HEK293T (cell line): ENCODE measurements at regions not wholly inside any gene's neighbourhood (a gene's known extent, or its start where the extent isn't known, plus 50 kb on each side); places are given as distances from the start of the nearest gene placed in this dataset.

ENCODE experiments used
- CTCF ChIA-PET: fragments of 350-600 bp; formaldehyde crosslinking; extraction: SDS; loops from one replicate; lab custom pipeline; 2021; ENCODE audit warnings: antibody characterized with exemption, inconsistent platforms; lab: Yijun Ruan, JAX
- POLR2A ChIA-PET: fragments of 350-600 bp; formaldehyde crosslinking; extraction: SDS; loops from one replicate; lab custom pipeline; 2020; ENCODE audit warnings: antibody characterized with exemption, inconsistent platforms; lab: Yijun Ruan, JAX
- DNase-seq: peaks from one replicate; pipeline ENCODE4 v3.0.0; 2012; ENCODE audit warnings: mixed read lengths; ENCODE audit errors: extremely low spot score
- ARNT ChIP-seq: fragments of 450-650 bp; IDR thresholded peaks from 2 replicates; pipeline ENCODE4 v1.6.1; 2017; ENCODE audit warnings: mild to moderate bottlenecking
- BHLHE40 ChIP-seq: fragments of 450-650 bp; IDR thresholded peaks from 2 replicates; pipeline ENCODE4 v1.6.1; 2016; ENCODE audit warnings: mild to moderate bottlenecking, moderate library complexity, borderline replicate concordance
- CTBP1 ChIP-seq: fragments of 450-650 bp; IDR thresholded peaks from 2 replicates; pipeline ENCODE4 v1.6.1; 2016; ENCODE audit warnings: borderline replicate concordance
- ELF4 ChIP-seq: fragments of 450-650 bp; IDR thresholded peaks from 2 replicates; pipeline ENCODE4 v1.6.1; 2017; ENCODE audit warnings: antibody characterized with exemption
- FOXA1 ChIP-seq: fragments of 450-650 bp; IDR thresholded peaks from 2 replicates; pipeline ENCODE4 v1.6.1; 2016; ENCODE audit warnings: mild to moderate bottlenecking
- FOXK2 ChIP-seq: fragments of 450-650 bp; IDR thresholded peaks from 2 replicates; pipeline ENCODE4 v1.6.1; 2016; ENCODE audit warnings: mild to moderate bottlenecking
- FOXM1 ChIP-seq: fragments of 450-650 bp; IDR thresholded peaks from 2 replicates; pipeline ENCODE4 v1.6.1; 2017; ENCODE audit warnings: mild to moderate bottlenecking, borderline replicate concordance
- HDGF ChIP-seq: fragments of 450-650 bp; IDR thresholded peaks from 2 replicates; pipeline ENCODE4 v1.6.1; 2017; ENCODE audit warnings: antibody characterized with exemption, borderline replicate concordance
- L3MBTL2 ChIP-seq: fragments of 450-650 bp; conservative IDR thresholded peaks from 2 replicates; pipeline ENCODE4 v1.6.1; 2016; ENCODE audit warnings: mild to moderate bottlenecking
- LEF1 ChIP-seq: fragments of 450-650 bp; IDR thresholded peaks from 2 replicates; pipeline ENCODE4 v1.6.1; 2017; ENCODE audit warnings: mild to moderate bottlenecking, borderline replicate concordance
- NFRKB ChIP-seq: fragments of 450-650 bp; IDR thresholded peaks from 2 replicates; pipeline ENCODE4 v1.6.1; 2016; ENCODE audit warnings: mild to moderate bottlenecking, moderate library complexity
- SP1 ChIP-seq: fragments of 450-650 bp; IDR thresholded peaks from 2 replicates; pipeline ENCODE4 v1.6.1; 2017
- SUZ12 ChIP-seq: fragments of 450-650 bp; IDR thresholded peaks from 2 replicates; pipeline ENCODE4 v1.6.1; 2016; ENCODE audit warnings: mild to moderate bottlenecking
- TARDBP ChIP-seq: fragments of 450-650 bp; IDR thresholded peaks from 2 replicates; pipeline ENCODE4 v1.6.1; 2016
- ZNF384 ChIP-seq: fragments of 450-650 bp; IDR thresholded peaks from 2 replicates; pipeline ENCODE4 v1.6.1; 2016
- TF ChIP-seq, protein P1 (sequence below): fragments of 450-650 bp; IDR thresholded peaks from 2 replicates; pipeline ENCODE4 v1.6.1; 2016

DNA sequence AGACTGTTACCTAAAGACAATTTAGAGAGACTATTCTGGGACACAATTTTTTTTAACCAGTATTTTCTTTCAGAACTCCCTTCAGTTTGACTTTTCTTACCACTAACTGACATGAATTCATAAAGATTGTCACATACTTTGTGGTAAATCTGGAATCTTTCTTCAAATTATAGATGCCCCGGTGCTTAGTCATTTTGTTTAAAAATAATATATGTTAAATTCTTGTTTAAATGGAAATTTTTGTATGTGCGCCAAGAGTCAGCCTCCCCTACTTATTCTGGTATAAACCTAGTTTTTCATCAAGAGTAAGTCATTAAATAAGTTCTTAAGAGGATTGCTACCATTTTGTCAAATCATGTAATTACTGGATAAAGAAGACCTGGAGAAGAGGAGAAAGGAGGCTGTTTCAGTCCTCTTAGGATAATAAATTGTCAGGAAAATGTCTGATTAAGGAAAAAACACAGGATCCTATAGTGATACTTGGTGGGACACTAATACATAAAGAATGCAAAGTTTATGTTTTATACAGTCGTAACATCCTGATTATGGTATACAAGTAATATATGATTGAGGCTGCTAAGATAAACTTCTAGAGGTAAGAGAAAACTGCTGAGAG lies 424.4 kb downstream of the PMP22 start:
- POLR2A ChIA-PET, result no interaction called here
- CTCF ChIA-PET, result no interaction called here
- DNase-seq, result no peak
- no peak for TF ChIP-seq NFRKB
- TF ChIP-seq FOXK2, result no peak
- TF ChIP-seq ZNF384, result no peak
- no peak for TF ChIP-seq CTBP1
- TF ChIP-seq TARDBP, result no peak
- TF ChIP-seq HDGF, result no peak
- TF ChIP-seq ELF4, result no peak
- no peak for TF ChIP-seq FOXM1
- TF ChIP-seq BHLHE40, result no peak
- no peak for TF ChIP-seq SP1

DNA sequence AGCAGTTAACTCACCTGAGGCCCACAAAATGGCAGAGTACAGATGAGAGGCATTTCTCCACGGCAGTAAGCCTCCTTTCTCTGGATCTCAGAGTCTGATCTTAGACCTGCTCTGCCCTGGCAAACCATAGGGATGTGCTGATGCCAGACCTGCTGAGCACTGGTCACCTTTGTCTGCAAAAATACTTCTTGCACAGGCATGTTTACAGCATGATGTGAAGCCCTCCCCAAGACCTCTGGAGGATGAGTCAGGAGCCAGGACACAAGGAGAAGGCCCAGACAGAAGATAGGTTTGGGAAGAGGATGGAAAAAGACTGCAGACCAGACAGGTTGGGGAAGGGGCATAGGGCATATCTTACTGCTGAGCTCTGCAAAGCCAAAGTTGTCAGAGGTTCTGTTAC lies 426.6 kb downstream of the PMP22 start:
- ChIA-PET POLR2A (no interaction called here), CTCF (no interaction called here)
- no peak for DNase-seq
- TF ChIP-seq CTBP1, result no peak
- TF ChIP-seq NFRKB, result no peak
- TF ChIP-seq BHLHE40, result no peak
- TF ChIP-seq, protein P1, sequence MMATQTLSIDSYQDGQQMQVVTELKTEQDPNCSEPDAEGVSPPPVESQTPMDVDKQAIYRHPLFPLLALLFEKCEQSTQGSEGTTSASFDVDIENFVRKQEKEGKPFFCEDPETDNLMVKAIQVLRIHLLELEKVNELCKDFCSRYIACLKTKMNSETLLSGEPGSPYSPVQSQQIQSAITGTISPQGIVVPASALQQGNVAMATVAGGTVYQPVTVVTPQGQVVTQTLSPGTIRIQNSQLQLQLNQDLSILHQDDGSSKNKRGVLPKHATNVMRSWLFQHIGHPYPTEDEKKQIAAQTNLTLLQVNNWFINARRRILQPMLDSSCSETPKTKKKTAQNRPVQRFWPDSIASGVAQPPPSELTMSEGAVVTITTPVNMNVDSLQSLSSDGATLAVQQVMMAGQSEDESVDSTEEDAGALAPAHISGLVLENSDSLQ, result no peak
- no peak for TF ChIP-seq ELF4
- no peak for TF ChIP-seq FOXK2
- no peak for TF ChIP-seq ZNF384
- TF ChIP-seq FOXA1, result no peak
- TF ChIP-seq SP1, result no peak
- TF ChIP-seq TARDBP, result no peak
- TF ChIP-seq HDGF, result no peak
- no peak for TF ChIP-seq ARNT
- no peak for TF ChIP-seq LEF1
- no peak for TF ChIP-seq L3MBTL2
- TF ChIP-seq SUZ12, result no peak

- no peak for DNase-seq
- POLR2A ChIA-PET, result no interaction called here
- CTCF ChIA-PET, result no interaction called here
- TF ChIP-seq NFRKB (no peak), L3MBTL2 (no peak), FOXK2 (no peak), SUZ12 (no peak), SP1 (no peak), FOXM1 (no peak), FOXA1 (no peak), TARDBP (no peak), BHLHE40 (no peak), LEF1 (no peak), ELF4 (no peak), HDGF (no peak), ZNF384 (no peak), ARNT (no peak), CTBP1 (no peak)
- TF ChIP-seq, protein P1, result no peak
Observed at GRCh38 chr17:14833201-14833785, 431.8 kb downstream of the PMP22 start.

GRCh38 chr17:14831491-14831890 lies 433.6 kb downstream of the PMP22 start:
- POLR2A ChIA-PET, result no interaction called here
- CTCF ChIA-PET, result no interaction called here
- no peak for DNase-seq
- TF ChIP-seq TARDBP (no peak), FOXA1 (no peak), FOXK2 (no peak), CTBP1 (no peak), NFRKB (no peak), HDGF (no peak), ZNF384 (no peak), ARNT (no peak), BHLHE40 (no peak), L3MBTL2 (no peak), SP1 (no peak), FOXM1 (no peak), LEF1 (no peak), SUZ12 (no peak), ELF4 (no peak)
- TF ChIP-seq, protein P1, result no peak

DNA sequence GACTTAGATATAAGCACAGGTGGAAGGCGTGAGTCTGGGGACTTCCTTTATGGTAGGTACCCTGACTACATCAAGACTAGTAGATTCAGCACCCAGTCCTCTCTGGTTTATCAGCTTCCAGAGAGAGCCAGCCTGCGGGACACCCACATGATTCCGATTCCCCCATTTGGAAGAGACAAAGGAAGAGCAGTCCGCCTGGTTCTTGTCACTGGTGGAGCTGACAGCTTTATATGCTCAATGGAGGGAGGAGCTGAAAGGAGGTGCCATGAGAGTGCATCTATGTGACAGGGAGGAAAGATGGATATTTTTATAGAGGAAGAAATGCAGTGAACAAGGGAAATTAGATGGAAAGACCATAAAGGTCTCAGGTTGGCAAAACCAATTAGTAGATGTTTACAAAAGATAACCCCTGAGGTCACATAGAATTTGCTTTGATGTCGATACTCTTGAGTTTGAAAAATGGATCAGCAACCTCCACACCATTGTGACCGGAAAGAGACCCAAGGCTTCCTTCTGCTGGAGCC lies 437.7 kb downstream of the PMP22 start:
- DNase-seq, result no peak
- TF ChIP-seq ARNT (no peak), L3MBTL2 (no peak), FOXA1 (no peak), HDGF (no peak), SP1 (no peak), BHLHE40 (no peak), TARDBP (no peak), FOXM1 (no peak), CTBP1 (no peak), NFRKB (no peak), FOXK2 (no peak), ZNF384 (no peak)
- TF ChIP-seq, protein P1, result no peak
- ChIA-PET POLR2A (no interaction called here), CTCF (no interaction called here)
